Skin of body (tissue), 1 donor: ENCODE measurements at regions not wholly inside any gene's neighbourhood (a gene's known extent, or its start where the extent isn't known, plus 50 kb on each side); places are given as distances from the start of the nearest gene placed in this dataset.

Source experiments
- DNase-seq: peaks from one replicate; lab custom pipeline; 2025; lab: John Stamatoyannopoulos, UW

GRCh38 chr1:218674280-218674773 lies 329.2 kb downstream of the TGFB2 start:
- peak; percentile 55 for DNase-seq

DNA sequence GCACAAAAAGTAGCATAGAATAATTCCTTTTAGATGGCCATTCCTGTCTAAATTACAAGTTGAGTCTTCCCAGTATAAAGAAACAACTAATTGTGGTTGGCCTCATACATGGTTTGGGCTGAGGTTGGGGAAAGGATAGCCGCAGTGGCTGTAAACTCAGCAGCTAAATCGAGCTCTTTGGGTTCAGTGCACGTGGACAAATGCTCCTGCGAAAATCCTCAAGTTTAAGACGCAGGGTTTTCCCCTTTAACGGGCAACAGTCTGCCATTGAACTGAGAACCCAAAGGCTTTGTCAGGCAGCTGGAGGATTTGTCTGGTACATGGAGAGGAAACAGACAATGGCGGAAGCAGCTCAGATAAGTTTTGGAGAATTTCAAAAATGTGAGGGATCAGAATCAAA lies 331.9 kb downstream of the TGFB2 start:
- DNase-seq: no peak

GRCh38 chr1:218679391-218679790 lies 334.3 kb downstream of the TGFB2 start:
- no peak for DNase-seq

DNA sequence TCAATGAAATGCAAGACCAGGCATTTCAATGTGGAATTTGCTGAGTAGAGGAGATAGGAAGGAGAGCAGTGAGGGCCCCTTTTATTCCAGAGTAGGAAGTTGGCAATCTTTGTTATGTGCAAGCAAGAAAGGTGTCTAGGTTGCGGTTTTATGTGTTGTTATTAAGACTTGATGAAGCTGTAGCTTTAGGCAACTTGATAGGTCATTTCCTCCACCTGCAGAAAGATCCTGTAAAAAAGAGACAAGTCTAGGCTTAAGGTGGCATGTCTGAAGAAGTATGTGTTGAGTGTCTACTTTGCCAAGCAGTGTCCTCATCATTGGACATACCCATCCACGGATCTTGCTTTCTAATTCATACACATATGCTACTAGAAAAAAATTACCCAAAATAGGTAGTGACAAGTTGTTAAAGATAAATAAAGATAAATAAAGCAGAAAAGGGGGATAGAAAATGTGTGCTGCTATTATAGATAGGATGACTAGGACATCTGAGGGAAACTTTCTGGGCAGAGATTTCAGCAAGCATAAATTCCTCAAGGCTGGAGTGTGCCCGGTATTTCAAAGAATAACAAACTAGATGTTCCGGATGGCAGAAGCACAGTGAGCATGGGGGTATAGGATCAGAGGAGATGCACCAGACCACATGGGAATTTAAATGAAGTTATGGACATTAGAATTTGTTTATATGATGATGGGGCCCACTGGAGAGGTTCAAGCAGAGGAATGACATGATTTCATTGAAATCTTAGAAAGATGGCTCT lies 335.0 kb downstream of the TGFB2 start:
- DNase-seq: no peak

GRCh38 chr1:218683242-218683641 lies 338.1 kb downstream of the TGFB2 start:
- no peak for DNase-seq

GRCh38 chr1:218686258-218686657 lies 341.1 kb downstream of the TGFB2 start:
- no peak for DNase-seq

- DNase-seq: no peak
These were observed 341.6 kb downstream of the TGFB2 start for GRCh38 chr1:218686761-218687160.

GRCh38 chr1:218692808-218693207 lies 347.7 kb downstream of the TGFB2 start:
- DNase-seq: no peak

DNA sequence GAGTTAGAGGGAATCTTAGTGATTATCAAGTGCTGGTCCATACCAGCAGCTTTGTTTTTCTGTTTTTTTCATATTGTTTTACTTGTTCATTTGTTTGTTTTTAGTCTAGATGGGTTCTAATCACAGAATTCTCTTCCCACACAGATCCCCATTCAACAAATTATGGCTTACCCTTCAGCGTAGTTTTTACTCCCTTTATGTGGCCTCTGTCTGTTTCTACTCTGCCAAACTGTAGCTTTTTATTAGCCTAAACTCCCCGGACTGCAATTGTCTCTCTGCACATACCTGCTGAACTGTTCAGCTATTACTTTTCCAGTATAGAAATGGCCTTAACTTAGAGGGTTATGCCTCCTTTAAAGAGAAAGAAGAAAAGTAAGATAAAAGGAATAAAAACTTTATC lies 348.5 kb downstream of the TGFB2 start:
- no peak for DNase-seq

- no peak for DNase-seq
These were observed 348.9 kb downstream of the TGFB2 start for GRCh38 chr1:218694085-218694484.

GRCh38 chr1:218694636-218695035 lies 349.5 kb downstream of the TGFB2 start:
- DNase-seq: no peak

DNA sequence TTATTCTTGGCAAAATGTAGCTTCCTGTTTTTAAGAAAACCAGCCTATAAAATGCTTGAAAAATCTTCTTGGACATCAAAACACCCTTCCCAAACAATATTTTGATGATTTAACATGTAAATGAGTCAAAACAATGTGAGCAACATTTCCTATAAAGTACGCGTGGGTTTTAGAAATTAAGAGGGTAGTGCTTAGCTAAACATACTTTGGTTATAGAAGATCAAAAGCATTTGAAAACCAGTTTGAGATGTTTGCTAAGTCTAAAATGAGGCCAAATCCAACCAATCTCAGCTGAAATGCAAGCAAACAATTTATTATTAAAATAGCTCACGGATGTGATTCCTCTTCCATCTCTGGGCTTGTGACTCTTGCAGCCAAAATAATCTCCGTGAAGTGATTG lies 350.4 kb downstream of the TGFB2 start:
- no peak for DNase-seq

DNA sequence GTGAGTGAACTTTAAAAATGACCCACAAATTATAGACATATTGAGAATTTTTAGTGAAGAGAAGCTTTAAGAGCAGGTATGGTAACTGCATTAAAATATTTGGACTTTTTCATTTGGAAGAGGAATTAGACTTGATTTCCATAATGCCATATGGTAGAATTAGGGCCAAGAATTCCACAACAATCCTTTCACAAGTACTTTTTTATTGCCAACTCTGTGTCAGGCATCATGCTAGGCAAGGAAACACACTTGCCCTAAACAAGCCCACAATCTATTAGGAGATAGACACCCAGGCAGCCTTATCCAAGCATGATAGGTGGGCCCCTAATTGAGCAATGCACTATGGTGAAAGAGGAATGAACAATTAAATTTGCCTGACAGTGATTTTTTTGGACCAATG lies 353.0 kb downstream of the TGFB2 start:
- DNase-seq: no peak

DNA sequence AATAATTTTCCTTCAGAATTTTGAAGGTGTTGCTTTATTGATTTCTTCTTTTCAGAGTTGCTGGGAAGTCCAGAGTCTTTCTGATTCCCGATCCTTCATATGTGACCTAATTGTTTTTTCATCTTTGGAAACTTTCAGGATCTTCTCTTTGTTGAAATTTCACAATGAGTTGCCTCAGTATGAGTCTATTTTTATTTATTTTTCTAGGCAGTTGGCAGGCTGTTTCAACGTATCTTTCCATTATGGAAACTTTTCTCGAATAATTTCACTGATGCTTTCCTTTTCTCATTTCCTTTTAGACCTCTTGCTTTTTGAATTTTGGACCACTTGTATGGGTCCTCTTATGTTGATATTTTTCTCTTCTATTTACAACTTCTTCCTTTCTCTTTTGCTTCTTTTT lies 354.3 kb downstream of the TGFB2 start:
- no peak for DNase-seq

DNA sequence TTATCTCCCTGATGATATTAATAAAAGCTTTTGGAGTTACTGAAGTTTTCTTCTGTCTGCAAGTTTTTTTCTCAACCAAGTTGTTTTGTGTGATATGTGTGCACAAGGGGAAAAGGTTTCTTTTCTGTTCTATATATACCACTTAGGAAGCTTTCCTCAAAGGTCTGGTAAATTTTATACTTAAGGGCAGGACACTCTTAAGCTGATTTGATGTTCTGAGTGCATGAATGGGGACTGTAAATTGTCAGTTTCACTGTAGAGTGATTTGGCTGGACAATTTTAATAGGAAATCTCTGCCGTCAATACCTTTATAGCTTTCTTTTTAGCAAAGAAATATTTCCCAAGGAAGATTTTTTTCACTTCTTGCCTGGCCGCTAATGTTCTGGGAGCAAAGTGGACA lies 354.7 kb downstream of the TGFB2 start:
- DNase-seq: no peak

GRCh38 chr1:218700666-218701065 lies 355.5 kb downstream of the TGFB2 start:
- no peak for DNase-seq

GRCh38 chr1:218701131-218701530 lies 356.0 kb downstream of the TGFB2 start:
- no peak for DNase-seq

DNA sequence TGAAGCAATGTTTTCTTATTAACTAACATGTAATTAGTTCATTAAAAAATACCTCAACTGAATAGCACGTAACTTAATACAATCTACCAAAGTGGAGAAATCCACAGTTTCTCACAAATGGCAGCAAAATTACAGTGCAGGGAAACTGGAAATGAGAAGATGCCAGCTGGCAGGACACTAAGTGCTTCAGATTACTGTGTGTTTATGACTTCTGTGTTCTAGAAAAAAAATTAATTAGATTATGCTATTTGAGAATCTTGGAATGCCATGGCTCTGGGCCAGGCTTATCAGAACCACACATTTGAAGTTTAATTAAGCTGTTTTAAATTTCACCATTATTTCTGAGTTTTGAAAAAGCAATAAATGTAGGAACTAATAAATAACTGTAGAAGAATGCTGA lies 357.6 kb downstream of the TGFB2 start:
- DNase-seq: no peak

- DNase-seq: no peak
These were observed 358.7 kb downstream of the TGFB2 start for GRCh38 chr1:218703836-218704235.

DNA sequence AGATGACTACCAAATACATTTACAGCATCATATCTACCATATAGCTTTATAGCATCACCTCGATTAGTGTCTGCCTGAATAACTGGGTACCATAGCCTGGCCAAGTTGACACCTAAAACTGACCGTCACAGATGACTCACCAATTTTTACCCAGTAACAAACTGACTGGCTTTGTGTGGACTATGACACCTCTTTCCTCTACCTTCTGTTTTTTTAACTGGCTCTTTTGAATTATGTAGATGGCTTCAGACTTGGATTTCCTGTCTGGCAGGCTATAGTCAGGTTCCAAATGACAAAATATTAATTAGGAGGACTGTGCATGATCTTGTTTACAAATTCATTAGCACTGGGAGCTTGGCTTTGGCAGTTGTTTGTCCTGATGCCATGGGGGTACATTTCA lies 360.3 kb downstream of the TGFB2 start:
- no peak for DNase-seq

GRCh38 chr1:218705911-218706893 lies 361.1 kb downstream of the TGFB2 start:
- DNase-seq: no peak

GRCh38 chr1:218711001-218711400 lies 365.9 kb downstream of the TGFB2 start:
- no peak for DNase-seq
